COLO668 (cell line): ENCODE measurements at regions not wholly inside any gene's neighbourhood (a gene's known extent, or its start where the extent isn't known, plus 50 kb on each side); places are given as distances from the start of the nearest gene placed in this dataset.
"Not testable (repeated sequence)": the region's sequence is repeated elsewhere in the genome, so short reads cannot be mapped to it uniquely, and the experiment has no call there.

ENCODE experiments used
- DNase-seq: peaks from one replicate; lab custom pipeline; 2025; ENCODE audit not compliant: unreplicated experiment; lab: John Stamatoyannopoulos, UW

- DNase-seq, result no peak
These were observed 102.0 kb upstream of the ARMC3 start for GRCh38 chr10:22825841-22826240.

GRCh38 chr10:22824984-22825383, 102.9 kb upstream of the ARMC3 start:
- no peak for DNase-seq

- DNase-seq, result no peak
These were observed 103.3 kb upstream of the ARMC3 start for GRCh38 chr10:22824520-22824919.

- DNase-seq, result no peak
These were observed 104.7 kb upstream of the ARMC3 start for GRCh38 chr10:22823109-22823508.

- DNase-seq, result not testable (repeated sequence)
These were observed 105.9 kb upstream of the ARMC3 start for GRCh38 chr10:22821921-22822320.

- no peak for DNase-seq
These were observed 106.4 kb upstream of the ARMC3 start for GRCh38 chr10:22821501-22821900.

GRCh38 chr10:22816298-22816653, 101.9 kb upstream of the PIP4K2A start:
- DNase-seq, result no peak

- DNase-seq, result no peak
These were observed 96.5 kb upstream of the PIP4K2A start for GRCh38 chr10:22810643-22811465.

- no peak for DNase-seq
These were observed 92.9 kb upstream of the PIP4K2A start for GRCh38 chr10:22807238-22807637.

- peak; percentile 84 for DNase-seq
These were observed 90.9 kb upstream of the PIP4K2A start for GRCh38 chr10:22805304-22805703.

GRCh38 chr10:22803261-22803885, 89.0 kb upstream of the PIP4K2A start:
- DNase-seq, result no peak

GRCh38 chr10:22801785-22802184, 87.4 kb upstream of the PIP4K2A start:
- no peak for DNase-seq

GRCh38 chr10:22797796-22798195, 83.4 kb upstream of the PIP4K2A start:
- not testable (repeated sequence) for DNase-seq

- DNase-seq, result no peak
These were observed 81.2 kb upstream of the PIP4K2A start for GRCh38 chr10:22795546-22795945.

- DNase-seq, result no peak
These were observed 77.8 kb upstream of the PIP4K2A start for GRCh38 chr10:22792161-22792560.

GRCh38 chr10:22791665-22792064, 77.3 kb upstream of the PIP4K2A start:
- DNase-seq, result peak; percentile 4

GRCh38 chr10:22784668-22785067, 70.3 kb upstream of the PIP4K2A start:
- no peak for DNase-seq

- no peak for DNase-seq
These were observed 69.4 kb upstream of the PIP4K2A start for GRCh38 chr10:22783807-22784206.

- DNase-seq, result no peak
These were observed 66.1 kb upstream of the PIP4K2A start for GRCh38 chr10:22780474-22780885.

- DNase-seq, result no peak
These were observed 65.1 kb upstream of the PIP4K2A start for GRCh38 chr10:22779331-22780019.

GRCh38 chr10:22774102-22774501, 59.7 kb upstream of the PIP4K2A start:
- DNase-seq, result no peak

GRCh38 chr10:22771631-22772030, 57.3 kb upstream of the PIP4K2A start:
- DNase-seq, result not testable (repeated sequence)
